HUES6 (cell line): ENCODE measurements at regions not wholly inside any gene's neighbourhood (a gene's known extent, or its start where the extent isn't known, plus 50 kb on each side); places are given as distances from the start of the nearest gene placed in this dataset.
"Not testable (repeated sequence)": the region's sequence is repeated elsewhere in the genome, so short reads cannot be mapped to it uniquely, and the experiment has no call there.

Experiments used
- H3K27ac ChIP-seq: 2 replicates; pipeline ENCODE4 v1.7.0; 2013; ENCODE audit warnings: low read depth, mild to moderate bottlenecking, low read length, inconsistent platforms
- H3K27me3 ChIP-seq: 2 replicates; pipeline ENCODE4 v1.6.1; 2013; ENCODE audit warnings: low read length; ENCODE audit not compliant: control insufficient read depth, insufficient read depth
- H3K36me3 ChIP-seq: 2 replicates; pipeline ENCODE4 v1.6.1; 2013; ENCODE audit warnings: low read length; ENCODE audit not compliant: control insufficient read depth, insufficient read depth
- H3K4me1 ChIP-seq: 2 replicates; pipeline ENCODE4 v1.6.1; 2013; ENCODE audit warnings: low read length; ENCODE audit not compliant: control insufficient read depth, insufficient read depth
- H3K4me3 ChIP-seq: 2 replicates; pipeline ENCODE4 v1.5.1; 2013; ENCODE audit warnings: low read depth, low read length
- H3K9ac ChIP-seq: one replicate; pipeline ENCODE4 v1.6.1; 2013; ENCODE audit warnings: mild to moderate bottlenecking, low read length
- H3K9me3 ChIP-seq: 2 replicates; pipeline ENCODE4 v1.6.1; 2013; ENCODE audit warnings: low read depth, low read length; ENCODE audit not compliant: control insufficient read depth, insufficient read depth

GRCh38 chr1:867550-867949 is 56.2 kb upstream of the SAMD11 start:
- not testable (repeated sequence) for H3K9ac ChIP-seq, H3K4me1 ChIP-seq, H3K4me3 ChIP-seq, H3K9me3 ChIP-seq, H3K36me3 ChIP-seq, H3K27ac ChIP-seq
- peaks cover 85% of the 10 kb centered on the region for H3K27me3 ChIP-seq

GRCh38 chr1:869499-870244 is 54.1 kb upstream of the SAMD11 start:
- Histone ChIP-seq H3K4me3 (no peak overlapping the region), H3K9me3 (no peaks in the 10 kb centered on the region), H3K27ac (no peak overlapping the region), H3K4me1 (no peaks in the 10 kb centered on the region), H3K36me3 (no peaks in the 10 kb centered on the region), H3K9ac (no peak overlapping the region), H3K27me3 (peaks cover 78% of the 10 kb centered on the region)
